ENCODE measurements at regions not wholly inside any gene's neighbourhood (a gene's known extent, or its start where the extent isn't known, plus 50 kb on each side); places are given as distances from the start of the nearest gene placed in this dataset.
"Not testable (repeated sequence)": the region's sequence is repeated elsewhere in the genome, so short reads cannot be mapped to it uniquely, and the experiment has no call there.

DNA sequence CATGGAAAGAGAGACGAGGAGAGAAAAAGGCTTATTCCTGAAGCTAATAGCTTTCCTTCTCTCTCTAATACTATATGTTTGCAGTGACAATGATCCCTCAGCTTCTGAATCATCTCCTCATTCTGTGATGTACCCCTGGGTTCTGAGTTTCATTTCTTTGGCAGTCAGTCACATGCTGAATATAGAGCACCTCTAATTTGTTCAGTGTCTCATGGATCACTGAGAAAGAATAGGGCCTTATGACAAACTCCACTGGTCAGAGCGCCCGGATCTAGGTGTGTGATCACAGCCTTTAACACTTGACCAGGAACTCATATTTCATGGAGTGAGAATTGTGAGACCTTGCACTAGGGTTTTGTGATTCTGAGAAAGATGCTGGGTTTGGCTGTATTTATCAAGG, 54.3 kb upstream of the CCN1 start:
- not testable (repeated sequence) for DNase-seq; H3K79me2 ChIP-seq (ENCODE audit: control insufficient read depth, insufficient read depth, low read length); H4K8ac ChIP-seq (ENCODE audit: low read depth, low read length); H3K27ac ChIP-seq (ENCODE audit: low read depth, low read length); H3K79me1 ChIP-seq (ENCODE audit: low read length); H2BK5ac ChIP-seq (ENCODE audit: low read length); H2BK15ac ChIP-seq (replicated peaks; ENCODE audit: low read depth); H2BK120ac ChIP-seq (ENCODE audit: low read depth, low read length); H3K18ac ChIP-seq (ENCODE audit: low read length); H3K4me1 ChIP-seq (ENCODE audit: control insufficient read depth, low read depth, low read length); H3K27me3 ChIP-seq (ENCODE audit: insufficient read depth, low read length, poor library complexity); H3K36me3 ChIP-seq (ENCODE audit: control insufficient read depth, insufficient read depth, low read length); H3K4me3 ChIP-seq (ENCODE audit: low read length); H2AK5ac ChIP-seq (ENCODE audit: low read length); H3K4me2 ChIP-seq (ENCODE audit: low read length); H3K56ac ChIP-seq (ENCODE audit: low read length); H3K9ac ChIP-seq (ENCODE audit: low read length); H3K4ac ChIP-seq (ENCODE audit: low read depth, low read length); H3K23ac ChIP-seq (ENCODE audit: low read length); H4K5ac ChIP-seq (ENCODE audit: low read length)
- no CpG with 5 or more reads among the region's 3 CpGs for WGBS (ENCODE audit: extremely low coverage, insufficient coverage, low lambda C conversion rate)

DNA sequence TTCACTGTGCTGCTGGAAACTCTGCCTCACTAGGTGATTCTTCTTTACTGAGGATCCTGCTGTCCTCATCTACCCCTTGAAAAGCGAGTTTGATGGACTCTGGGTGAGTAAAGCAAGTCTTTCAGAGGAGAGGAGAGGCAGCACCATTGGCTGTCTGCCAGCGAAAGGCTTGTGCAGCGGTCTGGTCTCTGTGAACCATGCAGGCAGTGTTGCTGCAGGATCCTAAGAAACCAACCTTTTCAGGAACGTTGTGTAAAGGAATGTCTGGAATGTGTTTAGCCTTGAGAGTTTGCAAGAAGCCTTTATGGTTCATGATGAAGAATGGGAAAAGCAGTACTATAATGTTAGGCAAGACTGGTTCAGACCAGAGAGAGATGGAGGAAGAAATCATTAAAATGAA, 53.4 kb upstream of the CCN1 start:
- not testable (repeated sequence) for H3K79me1 ChIP-seq (ENCODE audit: low read length)

More for the DNA sequence above, 53.4 kb upstream of the CCN1 start:
- H3K23ac ChIP-seq (ENCODE audit: low read length); H2AK5ac ChIP-seq (ENCODE audit: low read length); H3K4me1 ChIP-seq (ENCODE audit: control insufficient read depth, low read depth, low read length); H3K56ac ChIP-seq (ENCODE audit: low read length); H3K9ac ChIP-seq (ENCODE audit: low read length); H4K5ac ChIP-seq (ENCODE audit: low read length); H3K27me3 ChIP-seq (ENCODE audit: insufficient read depth, low read length, poor library complexity); H3K4me2 ChIP-seq (ENCODE audit: low read length); H2BK5ac ChIP-seq (ENCODE audit: low read length); H3K18ac ChIP-seq (ENCODE audit: low read length); H2BK15ac ChIP-seq (replicated peaks; ENCODE audit: low read depth); H3K4me3 ChIP-seq (ENCODE audit: low read length); H4K8ac ChIP-seq (ENCODE audit: low read depth, low read length); H3K79me2 ChIP-seq (ENCODE audit: control insufficient read depth, insufficient read depth, low read length); H2BK120ac ChIP-seq (ENCODE audit: low read depth, low read length); H3K36me3 ChIP-seq (ENCODE audit: control insufficient read depth, insufficient read depth, low read length); H3K4ac ChIP-seq (ENCODE audit: low read depth, low read length): not testable (repeated sequence)
- WGBS (ENCODE audit: extremely low coverage, insufficient coverage, low lambda C conversion rate): no CpG with 5 or more reads among the region's 4 CpGs
- peak; percentile 71 for DNase-seq
- H3K27ac ChIP-seq (ENCODE audit: low read depth, low read length): peak overlapping the region; percentile 19

Data from mesendoderm (in vitro differentiated cells).